ENCODE measurements at regions not wholly inside any gene's neighbourhood (a gene's known extent, or its start where the extent isn't known, plus 50 kb on each side); places are given as distances from the start of the nearest gene placed in this dataset.
"Not testable (repeated sequence)": the region's sequence is repeated elsewhere in the genome, so short reads cannot be mapped to it uniquely, and the experiment has no call there.

- not testable (repeated sequence) for H3K4me1 Mint-ChIP-seq; H3K27ac Mint-ChIP-seq; DNase-seq; H3K36me3 Mint-ChIP-seq (ENCODE audit: low read depth); H3K4me3 Mint-ChIP-seq; H3K9me3 ChIP-seq (ENCODE audit: control insufficient read depth, low read length, poor library complexity, severe bottlenecking); ATAC-seq
- peaks cover 22% of the 10 kb centered on the region for H3K27me3 Mint-ChIP-seq
Measured at GRCh38 chr16:58858577-58858976, 124.5 kb upstream of the GOT2 start.

- DNase-seq (no peak), ATAC-seq (no peak)
- Mint-ChIP-seq H3K27me3 (peaks cover 35% of the 10 kb centered on the region), H3K4me1 (no peaks in the 10 kb centered on the region), H3K27ac (no peak overlapping the region), H3K4me3 (no peak overlapping the region), H3K36me3 (ENCODE audit: low read depth) (no peaks in the 10 kb centered on the region)
- no peaks in the 10 kb centered on the region for H3K9me3 ChIP-seq (ENCODE audit: control insufficient read depth, low read length, poor library complexity, severe bottlenecking)
Measured at GRCh38 chr16:58855291-58855863, 121.3 kb upstream of the GOT2 start.

- H3K9me3 ChIP-seq (ENCODE audit: control insufficient read depth, low read length, poor library complexity, severe bottlenecking), result no peaks in the 10 kb centered on the region
- ATAC-seq (no peak), DNase-seq (no peak)
- Mint-ChIP-seq H3K4me1 (no peaks in the 10 kb centered on the region), H3K27ac (no peak overlapping the region), H3K4me3 (no peak overlapping the region), H3K36me3 (ENCODE audit: low read depth) (no peaks in the 10 kb centered on the region), H3K27me3 (peaks cover 41% of the 10 kb centered on the region)
Measured at GRCh38 chr16:58853854-58854791, 120.0 kb upstream of the GOT2 start.

GRCh38 chr16:58850678-58851020 is 116.5 kb upstream of the GOT2 start:
- H3K4me3 Mint-ChIP-seq, result no peak overlapping the region
- no peaks in the 10 kb centered on the region for H3K36me3 Mint-ChIP-seq (ENCODE audit: low read depth)
- H3K9me3 ChIP-seq (ENCODE audit: control insufficient read depth, low read length, poor library complexity, severe bottlenecking), result no peaks in the 10 kb centered on the region
- H3K27ac Mint-ChIP-seq, result no peak overlapping the region
- DNase-seq (no peak), ATAC-seq (no peak)
- H3K4me1 Mint-ChIP-seq, result no peaks in the 10 kb centered on the region
- H3K27me3 Mint-ChIP-seq, result peaks cover 42% of the 10 kb centered on the region

DNA sequence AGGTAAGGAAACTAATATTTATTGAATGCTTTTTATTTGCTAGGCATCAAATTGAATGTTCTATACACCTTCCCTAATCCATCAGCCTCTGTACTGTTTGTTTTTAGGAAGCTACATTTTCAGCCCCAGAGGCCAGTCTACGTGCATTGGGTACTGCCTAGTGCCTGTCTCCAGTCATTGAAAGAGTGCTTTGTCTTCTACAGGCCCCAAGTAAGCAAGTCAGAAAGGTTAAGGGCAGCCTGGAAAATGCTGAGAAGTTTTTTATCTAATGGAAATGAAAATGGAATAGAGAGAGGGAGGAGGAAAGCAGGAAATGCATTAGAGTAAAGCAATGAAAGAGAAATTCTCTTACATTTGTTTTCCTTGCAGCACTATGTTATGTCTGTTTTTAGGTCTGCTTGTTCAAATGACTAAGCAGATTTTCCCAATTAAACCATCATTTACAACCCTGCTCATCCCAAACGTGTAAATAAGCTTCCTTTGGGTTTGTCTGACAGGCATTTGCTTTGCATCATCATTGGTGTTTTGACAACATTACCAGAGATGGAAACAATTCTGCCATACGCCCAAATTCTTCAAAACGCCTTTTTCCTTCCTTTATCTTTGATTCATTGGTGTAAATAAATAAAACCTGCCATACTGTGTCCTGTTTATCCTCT is 116.0 kb upstream of the GOT2 start:
- Mint-ChIP-seq H3K36me3 (ENCODE audit: low read depth) (no peaks in the 10 kb centered on the region), H3K27me3 (peaks cover 38% of the 10 kb centered on the region), H3K4me1 (no peaks in the 10 kb centered on the region), H3K4me3 (no peak overlapping the region), H3K27ac (no peak overlapping the region)
- no peak for ATAC-seq
- no peaks in the 10 kb centered on the region for H3K9me3 ChIP-seq (ENCODE audit: control insufficient read depth, low read length, poor library complexity, severe bottlenecking)
- DNase-seq, result no peak

DNA sequence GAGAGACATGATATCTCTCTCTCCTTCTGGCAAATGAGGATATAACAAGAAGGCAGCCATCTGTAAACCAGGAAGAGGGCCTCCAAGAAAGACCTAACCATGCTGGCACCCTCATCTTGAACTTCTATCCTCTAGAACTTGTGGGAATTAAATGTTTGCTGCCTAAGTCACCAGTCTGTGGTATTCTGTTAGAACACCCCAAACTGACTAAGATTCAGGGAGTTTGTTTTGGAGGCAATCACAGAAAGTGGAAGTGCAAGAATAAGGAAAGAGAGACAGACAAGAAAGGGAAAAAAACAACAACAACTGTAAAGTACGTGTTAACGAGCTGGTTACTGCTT is 114.5 kb upstream of the GOT2 start:
- no peaks in the 10 kb centered on the region for H3K4me1 Mint-ChIP-seq
- H3K4me3 Mint-ChIP-seq, result no peak overlapping the region
- H3K9me3 ChIP-seq (ENCODE audit: control insufficient read depth, low read length, poor library complexity, severe bottlenecking), result no peaks in the 10 kb centered on the region
- DNase-seq, result no peak
- no peak overlapping the region for H3K27ac Mint-ChIP-seq
- no peak for ATAC-seq
- no peaks in the 10 kb centered on the region for H3K36me3 Mint-ChIP-seq (ENCODE audit: low read depth)
- H3K27me3 Mint-ChIP-seq, result peaks cover 35% of the 10 kb centered on the region

GRCh38 chr16:58847902-58848661 is 114.0 kb upstream of the GOT2 start:
- no peak overlapping the region for H3K4me3 Mint-ChIP-seq
- H3K9me3 ChIP-seq (ENCODE audit: control insufficient read depth, low read length, poor library complexity, severe bottlenecking), result no peaks in the 10 kb centered on the region
- H3K4me1 Mint-ChIP-seq, result no peaks in the 10 kb centered on the region
- DNase-seq, result no peak
- H3K27me3 Mint-ChIP-seq, result peaks cover 37% of the 10 kb centered on the region
- H3K36me3 Mint-ChIP-seq (ENCODE audit: low read depth), result no peaks in the 10 kb centered on the region
- no peak for ATAC-seq
- H3K27ac Mint-ChIP-seq, result no peak overlapping the region

GRCh38 chr16:58846226-58846625 is 112.1 kb upstream of the GOT2 start:
- DNase-seq; H3K27ac Mint-ChIP-seq; H3K4me1 Mint-ChIP-seq; ATAC-seq; H3K9me3 ChIP-seq (ENCODE audit: control insufficient read depth, low read length, poor library complexity, severe bottlenecking); H3K4me3 Mint-ChIP-seq; H3K36me3 Mint-ChIP-seq (ENCODE audit: low read depth): not testable (repeated sequence)
- H3K27me3 Mint-ChIP-seq, result peaks cover 28% of the 10 kb centered on the region

- H3K36me3 Mint-ChIP-seq (ENCODE audit: low read depth), result no peaks in the 10 kb centered on the region
- H3K27ac Mint-ChIP-seq, result no peak overlapping the region
- DNase-seq, result no peak
- H3K4me1 Mint-ChIP-seq, result no peaks in the 10 kb centered on the region
- H3K27me3 Mint-ChIP-seq, result peaks cover 13% of the 10 kb centered on the region
- H3K4me3 Mint-ChIP-seq, result no peak overlapping the region
- H3K9me3 ChIP-seq (ENCODE audit: control insufficient read depth, low read length, poor library complexity, severe bottlenecking), result no peaks in the 10 kb centered on the region
- ATAC-seq, result no peak
Measured at GRCh38 chr16:58843675-58844074, 109.6 kb upstream of the GOT2 start.

GRCh38 chr16:58842746-58843145 is 108.6 kb upstream of the GOT2 start:
- ATAC-seq (no peak), DNase-seq (no peak)
- no peaks in the 10 kb centered on the region for H3K9me3 ChIP-seq (ENCODE audit: control insufficient read depth, low read length, poor library complexity, severe bottlenecking)

GRCh38 chr16:58842156-58842555 is 108.0 kb upstream of the GOT2 start:
- ATAC-seq (no peak), DNase-seq (no peak)
- Mint-ChIP-seq H3K4me1 (no peaks in the 10 kb centered on the region), H3K27ac (no peak overlapping the region), H3K27me3 (peaks cover 10% of the 10 kb centered on the region), H3K4me3 (no peak overlapping the region), H3K36me3 (ENCODE audit: low read depth) (no peaks in the 10 kb centered on the region)
- no peaks in the 10 kb centered on the region for H3K9me3 ChIP-seq (ENCODE audit: control insufficient read depth, low read length, poor library complexity, severe bottlenecking)

More at GRCh38 chr16:58842746-58843145, 108.6 kb upstream of the GOT2 start:
- Mint-ChIP-seq H3K4me3 (no peak overlapping the region), H3K27me3 (peaks cover 10% of the 10 kb centered on the region), H3K27ac (no peak overlapping the region), H3K4me1 (no peaks in the 10 kb centered on the region), H3K36me3 (ENCODE audit: low read depth) (no peaks in the 10 kb centered on the region)

GRCh38 chr16:58837950-58838349 is 103.8 kb upstream of the GOT2 start:
- no peak overlapping the region for H3K27ac Mint-ChIP-seq
- peaks cover 2% of the 10 kb centered on the region for H3K36me3 Mint-ChIP-seq (ENCODE audit: low read depth)
- DNase-seq (no peak), ATAC-seq (no peak)
- H3K4me3 Mint-ChIP-seq, result no peak overlapping the region
- H3K27me3 Mint-ChIP-seq, result peaks cover 15% of the 10 kb centered on the region
- no peaks in the 10 kb centered on the region for H3K4me1 Mint-ChIP-seq
- H3K9me3 ChIP-seq (ENCODE audit: control insufficient read depth, low read length, poor library complexity, severe bottlenecking), result no peaks in the 10 kb centered on the region

DNA sequence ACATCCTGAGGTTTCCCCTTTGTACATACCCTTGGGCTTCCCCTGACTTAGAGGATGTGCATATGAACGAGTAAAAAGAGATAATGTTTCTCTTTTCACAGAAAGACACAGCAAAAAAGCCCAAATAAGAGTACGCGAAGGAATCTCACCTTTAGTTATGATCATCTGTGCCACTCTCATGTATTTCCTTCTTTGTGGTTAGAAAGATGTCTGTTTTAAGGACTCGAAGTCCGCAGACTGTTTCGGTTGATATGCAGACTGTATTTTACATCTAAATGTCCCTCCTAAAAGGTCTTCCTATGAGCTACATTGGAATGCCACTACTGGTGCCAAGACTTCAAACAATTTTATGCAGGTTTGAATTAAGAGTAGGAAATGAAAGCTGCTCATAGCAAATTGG is 102.3 kb upstream of the GOT2 start:
- no peaks in the 10 kb centered on the region for H3K9me3 ChIP-seq (ENCODE audit: control insufficient read depth, low read length, poor library complexity, severe bottlenecking)
- DNase-seq (no peak), ATAC-seq (no peak)
- H3K27ac Mint-ChIP-seq, result no peak overlapping the region
- H3K4me3 Mint-ChIP-seq, result no peak overlapping the region
- no peaks in the 10 kb centered on the region for H3K4me1 Mint-ChIP-seq
- H3K36me3 Mint-ChIP-seq (ENCODE audit: low read depth), result peaks cover 2% of the 10 kb centered on the region
- peaks cover 24% of the 10 kb centered on the region for H3K27me3 Mint-ChIP-seq

Data from T-helper 17 cell (primary cell).